Ishikawa (cell line): ENCODE measurements at regions not wholly inside any gene's neighbourhood (a gene's known extent, or its start where the extent isn't known, plus 50 kb on each side); places are given as distances from the start of the nearest gene placed in this dataset.

Experiments
- CEBPB ChIP-seq: IDR thresholded peaks from 2 replicates; pipeline ENCODE4 v1.6.1; 2012
- CREB1 ChIP-seq: IDR thresholded peaks from 2 replicates; pipeline ENCODE4 v1.6.1; 2012; ENCODE audit warnings: low read depth
- NFIC ChIP-seq: IDR thresholded peaks from 2 replicates; pipeline ENCODE4 v1.6.1; 2012
- REST ChIP-seq: IDR thresholded peaks from 2 replicates; pipeline ENCODE4 v1.6.1; 2012; ENCODE audit warnings: low read depth, mild to moderate bottlenecking
- TAF1 ChIP-seq: IDR thresholded peaks from 2 replicates; pipeline ENCODE4 v1.6.1; 2012; ENCODE audit warnings: low read depth, mild to moderate bottlenecking
- TCF12 ChIP-seq: IDR thresholded peaks from 2 replicates; pipeline ENCODE4 v1.6.1; 2012; ENCODE audit warnings: low read depth
- USF1 ChIP-seq: IDR thresholded peaks from 2 replicates; pipeline ENCODE4 v1.6.1; 2012
- YY1 ChIP-seq: IDR thresholded peaks from 2 replicates; pipeline ENCODE4 v1.6.1; 2012; ENCODE audit warnings: low read depth
- TF ChIP-seq, protein P1 (sequence below): IDR thresholded peaks from 2 replicates; pipeline ENCODE4 v1.6.1; 2012

GRCh38 chr3:177438596-177439220 lies 241.4 kb upstream of the TBL1XR1 start:
- no peak for TF ChIP-seq REST
- TF ChIP-seq CEBPB, result no peak
- no peak for TF ChIP-seq TAF1
- no peak for TF ChIP-seq YY1
- TF ChIP-seq, protein P1, sequence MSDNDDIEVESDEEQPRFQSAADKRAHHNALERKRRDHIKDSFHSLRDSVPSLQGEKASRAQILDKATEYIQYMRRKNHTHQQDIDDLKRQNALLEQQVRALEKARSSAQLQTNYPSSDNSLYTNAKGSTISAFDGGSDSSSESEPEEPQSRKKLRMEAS, result no peak
- TF ChIP-seq USF1, result no peak
- TF ChIP-seq NFIC, result no peak
- TF ChIP-seq CREB1, result no peak
- TF ChIP-seq TCF12, result no peak
